ENCODE measurements at regions not wholly inside any gene's neighbourhood (a gene's known extent, or its start where the extent isn't known, plus 50 kb on each side); places are given as distances from the start of the nearest gene placed in this dataset.

DNA sequence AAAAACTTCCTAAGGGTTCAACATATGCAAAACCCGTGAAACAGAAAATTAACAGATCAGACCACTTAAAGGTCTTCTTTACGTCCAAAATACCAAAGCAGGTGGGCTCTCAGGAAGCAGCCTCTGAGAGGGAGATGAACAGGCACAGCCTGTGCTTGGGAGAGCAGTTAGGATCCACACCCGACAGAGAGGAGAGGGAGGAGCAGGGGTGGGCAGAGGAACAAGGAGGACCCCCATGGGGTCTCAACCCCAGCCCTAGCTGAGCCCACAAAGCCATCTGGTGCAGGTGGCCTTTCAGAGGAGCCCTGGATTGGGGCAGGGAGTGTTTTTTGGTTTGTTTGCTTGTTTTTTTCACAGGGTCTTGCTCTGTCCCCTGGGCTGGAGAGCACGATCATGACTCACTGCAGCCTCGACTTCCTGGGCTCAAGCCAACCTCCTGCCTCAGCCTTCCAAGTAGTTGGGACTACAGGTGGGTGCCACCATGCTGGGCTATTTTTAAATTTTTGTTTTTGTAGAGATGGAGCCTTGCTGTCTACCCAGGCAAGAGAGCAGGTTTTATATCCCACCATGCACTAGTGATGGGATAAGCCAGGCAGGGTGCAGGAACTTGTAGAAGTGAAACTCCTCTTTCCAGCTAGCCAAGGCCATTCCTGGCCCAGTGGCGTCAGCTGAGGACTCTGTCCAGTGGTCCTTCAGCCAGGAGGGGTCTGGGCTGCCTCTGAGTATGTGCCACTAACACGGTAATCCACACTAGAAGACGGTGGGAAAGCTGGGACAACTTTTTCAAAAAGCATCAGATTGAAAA lies 154.1 kb upstream of the HDAC4 start:
- H3K27me3 ChIP-seq (replicated peaks; ENCODE audit: insufficient read depth) = no peaks in the 10 kb centered on the region
- intact Hi-C loops (cut with DNase I) = no loop called here

DNA sequence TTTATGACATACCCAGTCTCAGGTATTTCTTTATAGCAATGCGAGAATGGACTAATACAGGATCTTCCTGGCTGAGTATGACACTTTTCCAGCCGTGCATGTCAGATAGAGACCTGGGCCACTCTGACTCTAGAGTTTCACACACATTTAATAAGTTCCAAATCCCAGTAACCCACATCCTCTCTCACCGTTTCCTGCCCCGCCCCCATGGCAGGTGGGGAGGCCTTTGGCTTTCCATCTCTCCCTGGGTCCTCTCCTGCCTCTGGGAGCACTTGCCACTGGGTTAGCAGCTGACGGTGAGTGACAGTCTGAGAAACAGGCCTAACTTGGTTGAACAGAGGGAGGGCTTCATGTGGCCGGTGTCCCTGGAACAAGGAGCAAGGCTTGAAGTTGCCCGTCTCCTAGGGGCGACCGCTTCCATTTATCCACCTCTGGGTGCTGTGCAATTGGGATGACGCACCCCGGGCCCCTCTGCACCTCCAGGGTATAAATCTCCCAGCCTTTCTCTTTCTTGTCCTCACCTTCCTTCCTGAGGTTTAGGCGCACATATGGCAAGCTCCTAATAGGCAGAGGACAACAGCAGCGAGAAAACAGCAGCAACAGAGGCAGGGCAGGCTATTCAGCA lies 152.7 kb upstream of the HDAC4 start:
- WGBS = 87% methylated on average over 13 of the region's 13 CpGs
- Histone ChIP-seq H3K4me1 (replicated peaks) (no peaks in the 10 kb centered on the region), H3K36me3 (no peaks in the 10 kb centered on the region), H3K9me3 (no peaks in the 10 kb centered on the region), H3K27ac (no peak overlapping the region), H3K4me3 (no peak overlapping the region), H3K27me3 (replicated peaks; ENCODE audit: insufficient read depth) (peaks cover 4% of the 10 kb centered on the region)
- no peak for DNase-seq (ENCODE audit: low spot score)
- TF ChIP-seq, protein P1, sequence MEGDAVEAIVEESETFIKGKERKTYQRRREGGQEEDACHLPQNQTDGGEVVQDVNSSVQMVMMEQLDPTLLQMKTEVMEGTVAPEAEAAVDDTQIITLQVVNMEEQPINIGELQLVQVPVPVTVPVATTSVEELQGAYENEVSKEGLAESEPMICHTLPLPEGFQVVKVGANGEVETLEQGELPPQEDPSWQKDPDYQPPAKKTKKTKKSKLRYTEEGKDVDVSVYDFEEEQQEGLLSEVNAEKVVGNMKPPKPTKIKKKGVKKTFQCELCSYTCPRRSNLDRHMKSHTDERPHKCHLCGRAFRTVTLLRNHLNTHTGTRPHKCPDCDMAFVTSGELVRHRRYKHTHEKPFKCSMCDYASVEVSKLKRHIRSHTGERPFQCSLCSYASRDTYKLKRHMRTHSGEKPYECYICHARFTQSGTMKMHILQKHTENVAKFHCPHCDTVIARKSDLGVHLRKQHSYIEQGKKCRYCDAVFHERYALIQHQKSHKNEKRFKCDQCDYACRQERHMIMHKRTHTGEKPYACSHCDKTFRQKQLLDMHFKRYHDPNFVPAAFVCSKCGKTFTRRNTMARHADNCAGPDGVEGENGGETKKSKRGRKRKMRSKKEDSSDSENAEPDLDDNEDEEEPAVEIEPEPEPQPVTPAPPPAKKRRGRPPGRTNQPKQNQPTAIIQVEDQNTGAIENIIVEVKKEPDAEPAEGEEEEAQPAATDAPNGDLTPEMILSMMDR (IDR thresholded peaks at IDR 0.05) = no peak
- TF ChIP-seq POLR2A (IDR thresholded peaks at IDR 0.05) = no peak
- no peak for TF ChIP-seq POLR2AphosphoS5 (IDR thresholded peaks at IDR 0.05)
- intact Hi-C loops (cut with DNase I) = no loop called here

More for the DNA sequence above, 154.1 kb upstream of the HDAC4 start:
- no peak overlapping the region for H3K4me3 ChIP-seq
- no peak overlapping the region for H3K27ac ChIP-seq
- DNase-seq (ENCODE audit: low spot score) = no peak
- no peaks in the 10 kb centered on the region for H3K36me3 ChIP-seq
- 76% methylated on average over 8 of the region's 8 CpGs for WGBS
- H3K4me1 ChIP-seq (replicated peaks) = no peaks in the 10 kb centered on the region
- no peaks in the 10 kb centered on the region for H3K9me3 ChIP-seq
- TF ChIP-seq POLR2A (IDR thresholded peaks at IDR 0.05) (no peak), POLR2AphosphoS5 (IDR thresholded peaks at IDR 0.05) (no peak)

DNA sequence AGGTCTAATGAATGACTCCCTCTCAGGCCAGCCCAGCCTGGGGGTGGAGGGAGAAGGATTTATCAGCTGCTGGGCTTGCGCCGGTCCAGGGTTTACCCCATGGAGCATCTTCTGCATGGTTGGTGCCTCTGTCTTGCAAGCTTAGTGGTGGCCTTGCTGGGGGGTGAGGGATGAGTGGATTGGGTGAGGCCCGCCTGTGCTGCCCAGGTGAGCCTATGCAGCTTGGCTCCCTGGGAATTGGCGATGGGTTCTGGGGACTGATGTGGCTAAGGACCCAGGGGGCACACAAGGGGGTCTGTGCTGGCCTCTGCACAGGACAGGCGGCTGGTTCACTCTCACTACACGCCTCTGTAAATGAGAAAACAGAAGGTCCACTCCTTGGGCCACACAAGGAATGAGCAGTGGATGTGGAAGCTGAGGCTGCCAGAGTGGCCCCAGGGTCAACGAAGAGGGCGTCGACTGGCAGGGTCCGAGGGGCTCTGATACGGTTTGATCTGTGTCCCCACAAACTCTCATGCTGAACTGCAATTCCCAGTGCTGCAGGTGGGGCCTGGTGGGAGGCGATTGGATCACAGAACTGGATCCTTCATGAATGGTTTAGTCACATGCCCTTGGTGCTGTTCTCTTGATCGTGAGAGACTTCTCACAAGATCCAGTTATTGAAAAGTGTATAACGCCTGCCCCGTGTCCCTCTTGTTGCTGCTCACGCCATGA lies 151.6 kb upstream of the HDAC4 start:
- Histone ChIP-seq H3K4me1 (replicated peaks) (no peaks in the 10 kb centered on the region), H3K27ac (no peak overlapping the region)
- intact Hi-C loops (cut with DNase I) = no loop called here

DNA sequence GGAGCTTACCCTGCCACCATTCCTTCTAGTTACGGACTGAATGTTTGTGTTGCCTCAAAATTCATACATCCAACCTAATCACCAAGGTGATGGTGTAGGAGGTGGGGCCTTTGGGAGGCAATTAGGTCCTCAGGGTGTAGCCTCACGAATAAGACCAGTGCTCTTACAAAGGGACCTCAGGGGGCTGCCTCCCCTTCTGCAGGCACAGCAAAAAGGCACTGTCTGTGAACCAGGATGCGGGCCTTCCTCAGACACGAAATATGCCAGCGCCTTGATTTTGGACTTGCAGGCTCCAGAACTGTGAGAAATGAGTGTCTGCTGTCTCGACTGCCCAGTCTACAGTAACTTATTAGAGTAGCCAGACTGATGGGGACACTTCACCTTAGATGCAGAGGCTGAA lies 150.4 kb upstream of the HDAC4 start:
- Histone ChIP-seq H3K4me3 (no peak overlapping the region), H3K27me3 (replicated peaks; ENCODE audit: insufficient read depth) (peaks cover 4% of the 10 kb centered on the region), H3K4me1 (replicated peaks) (no peaks in the 10 kb centered on the region), H3K9me3 (no peaks in the 10 kb centered on the region), H3K36me3 (no peaks in the 10 kb centered on the region), H3K27ac (no peak overlapping the region)
- TF ChIP-seq, protein P1 (IDR thresholded peaks at IDR 0.05) = no peak
- TF ChIP-seq POLR2A (IDR thresholded peaks at IDR 0.05) (no peak), POLR2AphosphoS5 (IDR thresholded peaks at IDR 0.05) (no peak)
- no peak for DNase-seq (ENCODE audit: low spot score)
- 92% methylated on average over 6 of the region's 6 CpGs for WGBS
- intact Hi-C loops (cut with DNase I) = no loop called here

More for the DNA sequence above, 151.6 kb upstream of the HDAC4 start:
- TF ChIP-seq POLR2AphosphoS5 (IDR thresholded peaks at IDR 0.05) (no peak), POLR2A (IDR thresholded peaks at IDR 0.05) (no peak)
- TF ChIP-seq, protein P1 (IDR thresholded peaks at IDR 0.05) = no peak
- Histone ChIP-seq H3K27me3 (replicated peaks; ENCODE audit: insufficient read depth) (peaks cover 4% of the 10 kb centered on the region), H3K36me3 (no peaks in the 10 kb centered on the region), H3K9me3 (no peaks in the 10 kb centered on the region), H3K4me3 (no peak overlapping the region)
- 86% methylated on average over 16 of the region's 16 CpGs for WGBS
- no peak for DNase-seq (ENCODE audit: low spot score)

DNA sequence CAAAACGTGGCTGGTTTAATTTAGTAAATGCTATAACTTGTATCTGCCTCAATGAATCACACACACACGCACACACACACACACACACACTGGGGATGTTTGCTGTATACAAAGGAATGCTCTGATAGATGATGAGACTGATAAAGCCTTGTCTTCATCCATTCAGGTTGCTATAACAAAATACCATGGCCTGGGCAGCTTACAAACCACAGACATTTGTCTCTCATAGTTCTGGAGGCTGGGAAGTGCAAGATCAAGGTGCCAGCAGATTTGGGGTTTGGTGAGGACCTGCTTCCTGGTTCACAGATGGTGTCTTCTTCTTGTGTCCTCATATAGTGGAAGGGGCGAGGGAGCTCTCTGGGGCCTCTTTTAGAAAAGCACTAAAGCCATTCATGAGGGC lies 149.5 kb upstream of the HDAC4 start:
- DNase-seq (ENCODE audit: low spot score) = no peak
- WGBS = 50% methylated on average over 3 of the region's 3 CpGs
- Histone ChIP-seq H3K9me3 (no peaks in the 10 kb centered on the region), H3K36me3 (no peaks in the 10 kb centered on the region), H3K27ac (no peak overlapping the region), H3K4me3 (no peak overlapping the region), H3K4me1 (replicated peaks) (no peaks in the 10 kb centered on the region), H3K27me3 (replicated peaks; ENCODE audit: insufficient read depth) (peaks cover 4% of the 10 kb centered on the region)
- intact Hi-C loops (cut with DNase I) = no loop called here
- no peak for TF ChIP-seq POLR2A (IDR thresholded peaks at IDR 0.05)
- TF ChIP-seq, protein P1 (IDR thresholded peaks at IDR 0.05) = no peak
- TF ChIP-seq POLR2AphosphoS5 (IDR thresholded peaks at IDR 0.05) = no peak
